Mesenchymal stem cell (in vitro differentiated cells and primary cell): ENCODE measurements at regions not wholly inside any gene's neighbourhood (a gene's known extent, or its start where the extent isn't known, plus 50 kb on each side); places are given as distances from the start of the nearest gene placed in this dataset.

Experiments
- DNase-seq: peaks from one replicate; pipeline ENCODE4 v3.0.0-alpha.2; 2013
- H2AFZ ChIP-seq: one replicate; pipeline ENCODE4 v1.6.1; 2013; ENCODE audit warnings: low read depth, mild to moderate bottlenecking, control low read depth, inconsistent platforms, low read length, moderate library complexity
- H2AK5ac ChIP-seq: 2 replicates; pipeline ENCODE4 v1.6.1; 2013; ENCODE audit warnings: low read length, moderate library complexity, mild to moderate bottlenecking, inconsistent platforms; ENCODE audit not compliant: severe bottlenecking
- H2BK120ac ChIP-seq: one replicate; pipeline ENCODE4 v1.6.1; 2013; ENCODE audit warnings: low read depth, mild to moderate bottlenecking, inconsistent platforms, low read length, moderate library complexity
- H2BK12ac ChIP-seq, 2 experiments: one replicate each; pipeline ENCODE4 v1.6.1; 2013; ENCODE audit warnings: inconsistent platforms in 2 of 2, low read length in 2 of 2, mild to moderate bottlenecking in 2 of 2, moderate library complexity in 2 of 2, control low read depth in 1 of 2
- H2BK15ac ChIP-seq: one replicate; pipeline ENCODE4 v1.6.1; 2013; ENCODE audit warnings: mild to moderate bottlenecking, low read depth, inconsistent platforms; ENCODE audit not compliant: poor library complexity, severe bottlenecking
- H2BK5ac ChIP-seq: 2 replicates; pipeline ENCODE4 v1.6.1; 2013; ENCODE audit warnings: low read depth, mild to moderate bottlenecking, low read length, control low read depth, inconsistent platforms; ENCODE audit not compliant: poor library complexity, severe bottlenecking
- H3K14ac ChIP-seq, 2 experiments: one replicate each; pipeline ENCODE4 v1.6.1; 2013; ENCODE audit warnings: inconsistent platforms in 2 of 2, low read length in 2 of 2, control low read depth in 1 of 2, mild to moderate bottlenecking in 1 of 2, moderate library complexity in 1 of 2
- H3K18ac ChIP-seq, 2 experiments: one replicate each; pipeline ENCODE4 v1.6.1; 2013; ENCODE audit warnings: inconsistent platforms in 2 of 2, low read length in 2 of 2, control low read depth in 1 of 2, low read depth in 1 of 2, mild to moderate bottlenecking in 1 of 2
- H3K23ac ChIP-seq, 2 experiments: one replicate each; pipeline ENCODE4 v1.6.1; 2013; ENCODE audit warnings: inconsistent platforms in 2 of 2, low read length in 2 of 2, mild to moderate bottlenecking in 2 of 2, moderate library complexity in 2 of 2, control low read depth in 1 of 2
- H3K27ac ChIP-seq: 2 replicates; pipeline ENCODE4 v1.5.1; 2013; ENCODE audit warnings: mild to moderate bottlenecking, moderate library complexity, low read length, control low read depth, inconsistent platforms; ENCODE audit not compliant: poor library complexity, severe bottlenecking
- H3K27me3 ChIP-seq, 2 experiments: 2 replicates each; pipeline versions ENCODE4 v1.6.1 to v1.7.0; 2013; ENCODE audit warnings: low read length in 2 of 2, mild to moderate bottlenecking in 2 of 2, moderate library complexity in 2 of 2, control low read depth in 1 of 2, inconsistent platforms in 1 of 2; ENCODE audit not compliant: control insufficient read depth in 1 of 2, insufficient read depth in 1 of 2
- H3K36me3 ChIP-seq, 2 experiments: 2 replicates each; pipeline versions ENCODE4 v1.6.1 to v1.7.0; 2013; ENCODE audit warnings: low read length in 2 of 2, control low read depth in 1 of 2, inconsistent platforms in 1 of 2, low read depth in 1 of 2, mild to moderate bottlenecking in 1 of 2; ENCODE audit not compliant: insufficient read depth in 2 of 2, control insufficient read depth in 1 of 2
- H3K4ac ChIP-seq, 2 experiments: one replicate each; pipeline ENCODE4 v1.6.1; 2013; ENCODE audit warnings: inconsistent platforms in 2 of 2, low read length in 2 of 2, mild to moderate bottlenecking in 2 of 2, moderate library complexity in 2 of 2, control low read depth in 1 of 2, low read depth in 1 of 2
- H3K4me1 ChIP-seq: 2 replicates; pipeline ENCODE4 v1.6.1; 2013; ENCODE audit warnings: low read depth, low read length, control low read depth; ENCODE audit not compliant: control insufficient read depth, insufficient read depth
- H3K4me2 ChIP-seq: 2 replicates; pipeline ENCODE4 v1.6.1; 2013; ENCODE audit warnings: low read length, mild to moderate bottlenecking, inconsistent platforms; ENCODE audit not compliant: poor library complexity, severe bottlenecking
- H3K4me3 ChIP-seq, 2 experiments: 2 replicates each; pipeline versions ENCODE4 v1.5.1 to v1.7.0; 2013; ENCODE audit warnings: low read length in 2 of 2, mild to moderate bottlenecking in 2 of 2, control low read depth in 1 of 2, low read depth in 1 of 2; ENCODE audit not compliant: insufficient read depth in 1 of 2
- H3K79me1 ChIP-seq: replicated peaks from 2 replicates; pipeline ENCODE4 v1.6.1; 2013; ENCODE audit warnings: mild to moderate bottlenecking, control low read depth, low read length, inconsistent platforms; ENCODE audit not compliant: poor library complexity, severe bottlenecking
- H3K9ac ChIP-seq: 2 replicates; pipeline ENCODE4 v1.7.0; 2013; ENCODE audit warnings: mild to moderate bottlenecking, low read length, moderate library complexity
- H3K9me3 ChIP-seq: 2 replicates; pipeline ENCODE4 v1.7.0; 2013; ENCODE audit warnings: mild to moderate bottlenecking, low read length; ENCODE audit not compliant: control insufficient read depth
- H4K8ac ChIP-seq: one replicate; pipeline ENCODE4 v1.6.1; 2013; ENCODE audit warnings: inconsistent platforms, mild to moderate bottlenecking, low read length, moderate library complexity
- H4K91ac ChIP-seq: one replicate; pipeline ENCODE4 v1.6.1; 2013; ENCODE audit warnings: mild to moderate bottlenecking, low read length, inconsistent platforms
- WGBS: methylation state at CpG from one replicate; pipeline ENCODE4 v1.1.7; 2013; ENCODE audit warnings: mixed read lengths; 5-methylcytosine and 5-hydroxymethylcytosine counted together

- H3K4me1 ChIP-seq = no peaks in the 10 kb centered on the region
- no peak overlapping the region for H3K9ac ChIP-seq
- H3K23ac ChIP-seq = no peak overlapping the region
- no peak for DNase-seq
- H2AFZ ChIP-seq = no peak overlapping the region
- H3K18ac ChIP-seq = no peak overlapping the region
- no peak overlapping the region for H3K4ac ChIP-seq
- no peak overlapping the region for H2BK120ac ChIP-seq
- H2BK12ac ChIP-seq = no peak overlapping the region
- no peak overlapping the region for H2AK5ac ChIP-seq
- no peaks in the 10 kb centered on the region for H3K36me3 ChIP-seq
- no peak overlapping the region for H3K4me3 ChIP-seq
- H3K4me2 ChIP-seq = no peak overlapping the region
- H3K14ac ChIP-seq = no peak overlapping the region
- H3K27ac ChIP-seq = no peak overlapping the region
- H4K91ac ChIP-seq = no peak overlapping the region
- no peak overlapping the region for H2BK15ac ChIP-seq
- WGBS = 84% methylated on average over 6 of the region's 6 CpGs
- no peaks in the 10 kb centered on the region for H3K9me3 ChIP-seq
- no peak overlapping the region for H2BK5ac ChIP-seq
- no peaks in the 10 kb centered on the region for H3K79me1 ChIP-seq
- H4K8ac ChIP-seq = no peak overlapping the region
- H3K27me3 ChIP-seq = peaks cover 0 to 40% of the 10 kb centered on the region in 2 experiments
Measured at GRCh38 chr19:28987177-28987576, 225.8 kb downstream of the UQCRFS1 start.

- Histone ChIP-seq H3K4me2 (no peak overlapping the region), H3K36me3 (no peaks in the 10 kb centered on the region), H2AK5ac (no peak overlapping the region), H3K27me3 (peaks cover 0 to 38% of the 10 kb centered on the region in 2 experiments), H4K91ac (no peak overlapping the region), H2BK120ac (no peak overlapping the region), H2BK5ac (no peak overlapping the region), H3K4me1 (no peaks in the 10 kb centered on the region), H3K79me1 (no peaks in the 10 kb centered on the region), H3K18ac (no peak overlapping the region), H2BK15ac (no peak overlapping the region), H2BK12ac (no peak overlapping the region), H3K9ac (no peak overlapping the region), H3K4ac (no peak overlapping the region), H3K9me3 (no peaks in the 10 kb centered on the region), H3K14ac (no peak overlapping the region), H4K8ac (no peak overlapping the region), H3K27ac (no peak overlapping the region), H2AFZ (no peak overlapping the region), H3K4me3 (no peak overlapping the region), H3K23ac (no peak overlapping the region)
- 64% methylated on average over 8 of the region's 8 CpGs for WGBS
- no peak for DNase-seq
Measured at GRCh38 chr19:28985201-28985600, 227.8 kb downstream of the UQCRFS1 start.

GRCh38 chr19:28984315-28984714, 228.6 kb downstream of the UQCRFS1 start:
- Histone ChIP-seq H3K23ac (no peak overlapping the region), H3K27me3 (peaks cover 0 to 33% of the 10 kb centered on the region in 2 experiments), H3K14ac (no peak overlapping the region), H4K8ac (no peak overlapping the region), H3K4me2 (no peak overlapping the region), H3K4ac (no peak overlapping the region), H2BK15ac (no peak overlapping the region), H3K27ac (no peak overlapping the region), H2AK5ac (no peak overlapping the region), H3K4me1 (no peaks in the 10 kb centered on the region), H4K91ac (no peak overlapping the region), H3K9me3 (no peaks in the 10 kb centered on the region), H2BK120ac (no peak overlapping the region), H2BK5ac (no peak overlapping the region), H3K18ac (no peak overlapping the region), H3K4me3 (no peak overlapping the region), H2BK12ac (no peak overlapping the region), H2AFZ (no peak overlapping the region), H3K36me3 (no peaks in the 10 kb centered on the region), H3K9ac (no peak overlapping the region), H3K79me1 (no peaks in the 10 kb centered on the region)
- 78% methylated on average over 1 of the region's 4 CpGs for WGBS
- DNase-seq = no peak

GRCh38 chr19:28983430-28983829, 229.5 kb downstream of the UQCRFS1 start:
- Histone ChIP-seq H3K4me2 (no peak overlapping the region), H2BK12ac (no peak overlapping the region), H3K9ac (no peak overlapping the region), H3K9me3 (no peaks in the 10 kb centered on the region), H3K4me3 (no peak overlapping the region), H3K23ac (no peak overlapping the region), H2AFZ (no peak overlapping the region), H3K79me1 (no peaks in the 10 kb centered on the region), H3K27ac (no peak overlapping the region), H3K18ac (no peak overlapping the region), H4K91ac (no peak overlapping the region), H2BK120ac (no peak overlapping the region), H2BK15ac (no peak overlapping the region), H3K4ac (no peak overlapping the region), H3K14ac (no peak overlapping the region), H2AK5ac (no peak overlapping the region), H4K8ac (no peak overlapping the region), H2BK5ac (no peak overlapping the region), H3K36me3 (no peaks in the 10 kb centered on the region), H3K27me3 (peaks cover 0 to 33% of the 10 kb centered on the region in 2 experiments), H3K4me1 (no peaks in the 10 kb centered on the region)
- DNase-seq = no peak
- WGBS = 71% methylated on average over 5 of the region's 6 CpGs
